ENCODE measurements at regions not wholly inside any gene's neighbourhood (a gene's known extent, or its start where the extent isn't known, plus 50 kb on each side); places are given as distances from the start of the nearest gene placed in this dataset.
A peak's percentile ranks its signal among the peaks of the same experiment; 100 is the strongest.

DNA sequence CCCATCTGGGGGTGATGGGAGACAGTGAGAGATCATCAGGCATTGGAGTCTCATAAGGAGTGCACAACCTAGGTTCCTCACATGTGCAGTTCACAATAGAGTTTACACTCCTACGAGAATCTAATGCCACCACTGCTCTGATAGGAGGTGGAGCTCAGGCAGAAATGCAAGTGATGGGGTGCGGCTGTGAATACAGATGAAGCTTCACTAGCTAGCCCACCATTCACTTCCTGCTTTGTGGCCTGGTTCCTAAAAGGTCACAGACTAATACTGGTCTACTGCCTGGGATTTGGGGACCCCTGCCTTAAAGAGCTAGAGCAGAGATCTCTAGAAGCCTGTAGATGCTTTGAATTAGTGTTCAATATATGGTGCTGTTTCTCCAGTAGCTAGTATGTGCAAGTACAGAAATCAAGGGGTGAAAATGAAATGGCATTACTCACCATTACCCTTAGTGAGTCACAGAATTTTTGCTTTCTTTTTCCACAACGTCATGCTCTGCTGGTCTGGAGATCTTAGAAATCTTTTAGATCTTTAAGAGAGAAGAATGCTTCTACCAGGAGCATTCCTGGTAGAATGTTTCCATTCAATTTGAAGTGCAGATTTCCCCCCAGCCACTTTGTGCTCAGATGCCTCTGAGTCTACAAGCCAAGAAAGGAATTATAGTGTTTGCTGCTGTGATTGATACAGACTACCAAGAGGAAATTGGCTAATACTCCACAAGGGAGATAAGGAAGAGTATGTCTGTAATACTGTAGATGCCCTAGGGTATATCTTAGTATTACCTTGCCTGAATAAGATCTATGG lies 2301.2 kb downstream of the PCDH9 start:
- TF ChIP-seq, protein P1, sequence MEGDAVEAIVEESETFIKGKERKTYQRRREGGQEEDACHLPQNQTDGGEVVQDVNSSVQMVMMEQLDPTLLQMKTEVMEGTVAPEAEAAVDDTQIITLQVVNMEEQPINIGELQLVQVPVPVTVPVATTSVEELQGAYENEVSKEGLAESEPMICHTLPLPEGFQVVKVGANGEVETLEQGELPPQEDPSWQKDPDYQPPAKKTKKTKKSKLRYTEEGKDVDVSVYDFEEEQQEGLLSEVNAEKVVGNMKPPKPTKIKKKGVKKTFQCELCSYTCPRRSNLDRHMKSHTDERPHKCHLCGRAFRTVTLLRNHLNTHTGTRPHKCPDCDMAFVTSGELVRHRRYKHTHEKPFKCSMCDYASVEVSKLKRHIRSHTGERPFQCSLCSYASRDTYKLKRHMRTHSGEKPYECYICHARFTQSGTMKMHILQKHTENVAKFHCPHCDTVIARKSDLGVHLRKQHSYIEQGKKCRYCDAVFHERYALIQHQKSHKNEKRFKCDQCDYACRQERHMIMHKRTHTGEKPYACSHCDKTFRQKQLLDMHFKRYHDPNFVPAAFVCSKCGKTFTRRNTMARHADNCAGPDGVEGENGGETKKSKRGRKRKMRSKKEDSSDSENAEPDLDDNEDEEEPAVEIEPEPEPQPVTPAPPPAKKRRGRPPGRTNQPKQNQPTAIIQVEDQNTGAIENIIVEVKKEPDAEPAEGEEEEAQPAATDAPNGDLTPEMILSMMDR (conservative IDR thresholded peaks at IDR 0.05; ENCODE audit: low read depth), result no peak
- DNase-seq (ENCODE audit: low spot score), result peak; percentile 40
- ChIA-PET CTCF (no interaction called here), POLR2A (ENCODE audit: low non-redundant PET) (no interaction called here)
- no peak overlapping the region for H3K27ac ChIP-seq

DNA sequence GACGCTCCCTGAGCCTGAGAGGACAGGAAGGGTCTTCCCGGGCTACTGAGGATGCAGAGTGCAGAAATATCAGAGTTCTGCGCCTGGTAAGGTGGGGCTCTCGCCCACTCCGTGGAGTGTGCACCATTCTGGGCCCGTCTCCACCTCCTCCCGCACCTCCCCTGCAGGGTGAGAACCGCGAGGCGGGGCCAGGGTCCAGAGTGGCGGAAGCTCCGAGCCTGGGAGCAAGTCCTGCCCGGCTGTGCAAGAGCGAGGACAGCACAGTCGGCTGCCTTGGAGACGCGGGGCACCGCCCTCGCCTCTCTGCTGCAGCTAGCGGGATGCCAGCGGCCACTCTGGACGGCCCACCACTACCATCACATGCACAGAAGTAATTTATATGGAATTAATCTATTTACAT lies 2304.4 kb downstream of the PCDH9 start:
- ChIA-PET CTCF (no interaction called here), POLR2A (ENCODE audit: low non-redundant PET) (no interaction called here)
- no peak for DNase-seq (ENCODE audit: low spot score)
- TF ChIP-seq, protein P1 (conservative IDR thresholded peaks at IDR 0.05; ENCODE audit: low read depth), result no peak
- H3K27ac ChIP-seq, result no peak overlapping the region

DNA sequence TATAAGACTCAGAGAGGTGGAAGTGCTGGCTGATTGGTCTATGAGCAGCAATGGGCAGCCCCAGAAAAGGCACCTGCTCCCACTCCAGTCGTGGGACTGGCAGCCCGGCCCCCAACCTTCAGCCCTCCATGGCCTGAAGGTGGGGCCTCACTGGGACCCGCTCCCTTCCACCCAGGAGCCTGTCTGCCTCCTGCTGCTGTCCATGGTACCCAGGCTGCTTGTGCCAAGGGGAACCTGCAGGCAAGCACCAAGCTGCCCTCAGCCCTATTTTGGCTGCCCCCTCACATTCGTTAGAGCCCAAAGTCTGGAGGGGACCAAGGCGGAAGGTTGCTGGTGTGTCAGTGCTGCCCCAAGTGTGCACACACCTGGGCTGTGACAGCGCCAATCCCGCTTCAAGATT lies 2304.9 kb downstream of the PCDH9 start:
- H3K27ac ChIP-seq, result no peak overlapping the region
- ChIA-PET POLR2A (ENCODE audit: low non-redundant PET) (no interaction called here), CTCF (no interaction called here)
- DNase-seq (ENCODE audit: low spot score), result no peak
- TF ChIP-seq, protein P1 (conservative IDR thresholded peaks at IDR 0.05; ENCODE audit: low read depth), result no peak

DNA sequence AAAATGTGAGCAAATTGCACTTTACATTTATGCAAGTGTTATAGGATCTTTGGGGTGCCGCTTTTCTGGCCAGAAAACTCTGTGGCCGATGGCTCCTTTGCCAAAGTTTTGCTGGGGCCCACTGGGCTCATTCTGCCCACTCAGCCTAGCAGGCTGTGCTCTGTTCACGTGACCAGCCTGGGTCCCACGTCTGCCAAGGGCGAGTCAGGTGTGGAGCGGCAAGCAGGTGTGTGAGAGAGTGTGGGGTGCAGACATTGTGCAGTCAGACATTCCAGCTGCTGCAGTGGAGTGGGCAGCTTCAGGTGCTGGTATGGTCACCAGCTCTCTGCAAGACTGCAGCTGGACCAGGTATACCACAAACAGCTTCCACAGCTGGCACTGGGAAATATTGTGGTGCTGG lies 2305.7 kb downstream of the PCDH9 start:
- TF ChIP-seq, protein P1 (conservative IDR thresholded peaks at IDR 0.05; ENCODE audit: low read depth), result no peak
- no peak for DNase-seq (ENCODE audit: low spot score)
- no peak overlapping the region for H3K27ac ChIP-seq
- POLR2A ChIA-PET (ENCODE audit: low non-redundant PET), result no interaction called here
- CTCF ChIA-PET, result no interaction called here

DNA sequence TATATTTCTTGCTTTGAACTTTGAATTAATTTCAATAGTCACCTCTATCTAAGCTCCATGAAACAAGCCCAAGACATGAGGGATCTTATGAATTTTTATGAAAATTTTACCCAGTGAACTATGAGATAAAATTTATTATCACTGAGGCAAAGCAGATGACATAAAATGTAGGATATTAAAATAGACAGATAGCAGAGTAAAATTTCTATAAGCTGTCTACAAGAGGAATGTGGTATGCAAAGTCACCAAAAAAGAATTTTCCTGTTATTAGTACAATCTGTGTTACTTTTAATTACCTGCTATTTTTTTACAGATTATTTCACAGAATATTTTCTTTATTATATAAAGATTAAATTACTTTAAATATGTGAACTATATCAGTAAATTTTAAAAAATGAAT lies 2312.6 kb downstream of the PCDH9 start:
- DNase-seq (ENCODE audit: low spot score), result no peak
- ChIA-PET POLR2A (ENCODE audit: low non-redundant PET) (no interaction called here), CTCF (no interaction called here)
- no peak overlapping the region for H3K27ac ChIP-seq
- TF ChIP-seq, protein P1 (conservative IDR thresholded peaks at IDR 0.05; ENCODE audit: low read depth), result no peak

DNA sequence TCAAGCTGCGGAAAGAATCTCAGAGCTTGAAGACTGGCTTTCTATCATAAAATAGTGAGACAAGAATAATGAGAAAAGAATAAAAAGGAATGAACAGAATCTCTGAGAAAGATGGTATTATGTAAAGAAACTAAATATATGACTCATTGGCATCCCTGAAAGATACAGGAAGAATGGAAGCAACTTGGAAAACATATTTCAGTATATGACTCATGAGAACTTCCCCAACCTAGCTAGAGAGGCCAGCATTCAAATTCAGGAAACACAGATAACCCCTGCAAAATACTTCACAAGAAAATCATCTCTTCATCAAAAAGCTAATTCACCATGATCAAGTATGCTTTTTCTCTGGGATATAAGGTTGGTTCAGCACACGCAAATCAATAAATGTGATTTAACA lies 2318.0 kb downstream of the PCDH9 start:
- TF ChIP-seq, protein P1 (conservative IDR thresholded peaks at IDR 0.05; ENCODE audit: low read depth), result no peak
- DNase-seq (ENCODE audit: low spot score), result peak; percentile 8
- CTCF ChIA-PET, result no interaction called here

More for the DNA sequence above, 2318.0 kb downstream of the PCDH9 start:
- POLR2A ChIA-PET (ENCODE audit: low non-redundant PET), result no interaction called here
- no peak overlapping the region for H3K27ac ChIP-seq
